Right cardiac atrium (tissue), 5 donors: ENCODE measurements at regions not wholly inside any gene's neighbourhood (a gene's known extent, or its start where the extent isn't known, plus 50 kb on each side); places are given as distances from the start of the nearest gene placed in this dataset.

Experiments used
- ATAC-seq, 2 donors: fragments of 200-7000 bp; cut with Tn5 transposase; one replicate each; pipeline versions ENCODE4 v1.8.0 to v1.9.1; 2020; ENCODE audit warnings: moderate library complexity in 2 of 2, mild to moderate bottlenecking in 1 of 2
- DNase-seq, 3 donors: peaks; one replicate each; pipeline ENCODE4 v3.0.0-alpha.2; 2020
- H3K27ac ChIP-seq: one replicate; pipeline ENCODE4 v1.5.1; 2013; ENCODE audit warnings: mild to moderate bottlenecking, low read length, control low read depth, moderate library complexity
- H3K27me3 ChIP-seq: one replicate; pipeline ENCODE4 v1.6.1; 2013; ENCODE audit not compliant: control insufficient read depth, insufficient read depth
- H3K4me1 ChIP-seq: one replicate; pipeline ENCODE4 v1.6.1; 2013; ENCODE audit warnings: low read length; ENCODE audit not compliant: control insufficient read depth, insufficient read depth
- H3K4me3 ChIP-seq: one replicate; pipeline ENCODE4 v1.5.1; 2013; ENCODE audit warnings: low read length, control low read depth
- H3K9me3 ChIP-seq: one replicate; pipeline ENCODE4 v1.6.1; 2013; ENCODE audit warnings: low read length; ENCODE audit not compliant: control insufficient read depth
- WGBS: extraction: QIAGEN DNeasy Blood & Tissue Kit; methylation state at CpG from one replicate; pipeline ENCODE4 v1.1.7; 2013; 5-methylcytosine and 5-hydroxymethylcytosine counted together
- intact Hi-C, 4 donors: fragments of 100-400 bp; cut with DNase I; formaldehyde crosslinking; loops; one replicate each; pipeline versions ENCODE4 v1.11.0 to v1.14.0; 2022 to 2023
- donor health status: healthy with polysubstance abuse.
- donor health status: DM: no; HTN: yes; CAD: no.
- donor health status: DM: no; HTN: no; CAD: no.
- donor health status: DM: no; HTN: yes; CAD: no; lungs with severe emphysema.
- donor health status: DM: yes; HTN: yes; CAD: no.

DNA sequence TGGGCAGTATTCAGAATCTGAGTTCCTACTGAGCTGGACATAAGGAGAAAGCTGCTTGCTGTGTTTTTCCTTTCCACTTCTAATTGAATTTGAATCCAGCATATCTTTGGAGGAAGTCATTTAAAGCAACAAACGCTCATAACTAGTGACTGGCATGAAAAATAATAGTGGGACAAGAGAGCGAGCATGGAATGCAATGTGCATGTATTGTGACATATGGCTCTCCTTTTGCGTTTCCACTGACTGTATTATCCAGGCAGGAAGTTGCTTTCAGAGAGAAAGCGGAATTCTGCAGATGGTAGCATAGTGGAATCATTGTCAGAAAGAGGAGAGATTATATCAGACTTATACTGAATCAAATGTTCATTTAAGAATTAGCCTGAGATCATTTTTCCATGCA is 368.6 kb downstream of the REEP3 start:
- no peaks in the 10 kb centered on the region for H3K4me1 ChIP-seq
- ATAC-seq (no peak), DNase-seq (no peak)
- 46% methylated on average over 4 of the region's 4 CpGs for WGBS
- H3K9me3 ChIP-seq, result no peaks in the 10 kb centered on the region
- no peak overlapping the region for H3K27ac ChIP-seq
- intact Hi-C loops, result no loop called here
- H3K4me3 ChIP-seq, result no peak overlapping the region
- H3K27me3 ChIP-seq, result no peaks in the 10 kb centered on the region

DNA sequence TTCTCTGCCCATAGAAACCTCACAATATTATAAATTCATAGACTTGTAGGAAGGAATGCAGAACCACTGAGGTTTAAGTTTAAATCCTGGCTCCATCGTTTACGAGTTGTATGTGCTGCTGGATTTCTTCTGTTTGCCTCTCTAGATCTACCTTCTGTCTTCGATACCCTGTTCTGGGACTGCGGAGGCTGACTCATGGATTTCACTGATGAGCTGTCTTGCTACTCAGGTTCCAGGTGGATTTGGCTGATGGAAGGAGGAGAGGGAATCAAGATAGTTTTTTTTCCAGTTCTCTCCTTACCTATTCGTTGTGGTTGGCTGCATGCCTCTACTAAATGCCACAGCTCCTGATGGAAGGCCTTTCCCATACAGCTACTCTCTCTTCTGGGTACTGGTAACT is 375.8 kb downstream of the REEP3 start:
- Histone ChIP-seq H3K4me3 (no peak overlapping the region), H3K9me3 (no peaks in the 10 kb centered on the region), H3K27ac (no peak overlapping the region), H3K27me3 (no peaks in the 10 kb centered on the region), H3K4me1 (no peaks in the 10 kb centered on the region)
- intact Hi-C loops, result no loop called here
- no peak for ATAC-seq
- DNase-seq, result no peak
- 94% methylated on average over 5 of the region's 5 CpGs for WGBS

DNA sequence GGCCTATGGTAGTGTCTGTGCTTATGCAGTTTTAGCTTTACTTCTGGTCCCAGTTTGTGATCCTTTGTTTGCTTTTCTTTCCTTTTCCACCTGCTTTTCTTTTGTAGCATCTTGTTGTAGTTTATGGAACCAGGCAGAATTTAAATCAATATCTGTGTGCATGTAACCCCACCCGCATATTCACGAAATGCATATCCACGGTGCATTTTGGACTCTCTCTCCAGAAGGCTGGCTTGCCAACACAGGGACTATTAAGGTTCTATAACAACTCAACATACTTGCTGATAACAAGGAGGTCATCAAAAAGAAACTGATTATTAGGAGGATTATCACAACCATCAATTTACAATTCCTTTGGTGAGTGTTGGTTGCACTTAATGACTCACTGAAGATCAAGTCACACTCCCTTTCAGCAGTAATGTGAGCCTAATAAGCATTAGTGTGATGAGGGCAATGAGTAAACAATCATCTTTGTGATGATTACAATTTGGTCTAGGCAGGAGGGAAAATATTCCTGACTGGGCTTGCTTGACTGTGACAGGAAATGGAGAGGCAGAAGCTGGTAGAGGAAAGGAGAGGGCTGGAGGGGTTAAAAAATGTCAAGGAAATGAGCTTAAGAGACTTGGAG is 378.6 kb downstream of the REEP3 start:
- Histone ChIP-seq H3K4me3 (no peak overlapping the region), H3K27me3 (no peaks in the 10 kb centered on the region), H3K4me1 (no peaks in the 10 kb centered on the region), H3K27ac (no peak overlapping the region), H3K9me3 (no peaks in the 10 kb centered on the region)
- 86% methylated on average over 3 of the region's 3 CpGs for WGBS
- ATAC-seq (no peak), DNase-seq (no peak)
- intact Hi-C loops, result no loop called here

DNA sequence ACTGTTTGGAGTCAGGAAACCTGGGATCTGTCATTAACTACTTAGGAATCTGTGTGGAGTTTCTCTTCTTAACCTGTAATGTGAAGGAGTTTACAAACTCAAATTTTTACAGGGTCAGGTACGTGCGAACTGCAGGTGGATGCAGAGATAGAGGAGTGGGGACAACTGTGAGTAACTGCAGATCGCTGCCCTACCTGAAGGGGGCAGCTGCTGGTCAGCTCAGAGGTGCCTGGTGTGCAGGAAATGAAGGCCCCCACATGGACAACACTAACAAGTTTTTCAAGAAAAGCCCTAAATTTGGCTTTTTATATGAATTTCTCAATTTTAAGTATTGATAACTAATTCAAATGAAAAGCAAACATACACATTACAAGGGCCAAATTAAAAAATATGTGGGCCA is 380.0 kb downstream of the REEP3 start:
- WGBS, result 70% methylated on average over 3 of the region's 3 CpGs
- intact Hi-C loops, result no loop called here
- H3K27me3 ChIP-seq, result no peaks in the 10 kb centered on the region
- H3K27ac ChIP-seq, result no peak overlapping the region
- no peak for DNase-seq
- no peak for ATAC-seq
- H3K9me3 ChIP-seq, result no peaks in the 10 kb centered on the region
- no peak overlapping the region for H3K4me3 ChIP-seq
- no peaks in the 10 kb centered on the region for H3K4me1 ChIP-seq

DNA sequence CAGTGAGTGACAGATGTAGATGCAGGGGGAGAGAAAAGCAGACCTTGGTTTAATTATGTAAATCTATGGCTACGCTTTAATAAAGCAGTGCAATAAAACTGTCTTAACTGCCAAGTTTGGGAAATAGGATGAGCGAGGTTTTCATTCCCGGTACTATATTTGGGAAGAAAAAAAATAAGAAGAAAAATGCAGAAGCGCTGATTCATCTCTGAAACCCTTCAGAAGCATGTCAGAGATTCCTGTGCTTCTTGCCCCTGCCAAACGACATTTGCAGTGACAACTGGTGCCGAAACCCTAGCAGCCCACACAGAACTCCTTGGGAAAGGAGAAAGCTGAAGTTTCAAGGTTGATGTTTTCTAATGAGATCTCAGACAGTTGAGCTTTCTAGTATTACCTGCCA is 380.7 kb downstream of the REEP3 start:
- Histone ChIP-seq H3K9me3 (no peaks in the 10 kb centered on the region), H3K4me1 (no peaks in the 10 kb centered on the region), H3K4me3 (no peak overlapping the region), H3K27me3 (no peaks in the 10 kb centered on the region), H3K27ac (no peak overlapping the region)
- intact Hi-C loops, result no loop called here
- DNase-seq, result no peak
- WGBS, result 52% methylated on average over 6 of the region's 6 CpGs
- no peak for ATAC-seq

DNA sequence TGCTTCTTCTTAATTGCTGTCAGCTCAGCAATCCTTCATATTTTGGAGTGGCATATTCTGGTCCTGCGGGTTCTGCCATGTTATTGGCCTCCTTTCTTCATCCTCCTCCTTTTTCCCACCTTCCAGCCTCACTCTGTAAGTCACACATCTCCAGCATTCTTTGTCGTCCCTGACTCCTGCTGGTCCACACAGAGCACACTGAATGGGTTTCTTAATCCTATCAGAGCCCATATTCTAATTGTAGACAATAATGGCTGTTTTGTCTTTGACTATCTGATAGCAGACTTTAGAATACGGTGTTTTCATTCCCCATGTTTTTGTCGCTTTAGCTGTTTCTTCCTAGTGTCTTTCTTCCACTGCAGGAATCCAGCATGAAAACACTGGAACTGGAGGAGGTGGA is 389.6 kb downstream of the REEP3 start:
- Histone ChIP-seq H3K27me3 (no peaks in the 10 kb centered on the region), H3K4me1 (no peaks in the 10 kb centered on the region), H3K9me3 (no peaks in the 10 kb centered on the region), H3K27ac (no peak overlapping the region), H3K4me3 (no peak overlapping the region)
- 39% methylated on average over 4 of the region's 4 CpGs for WGBS
- intact Hi-C loops, result no loop called here
- DNase-seq, result no peak
- ATAC-seq, result no peak

DNA sequence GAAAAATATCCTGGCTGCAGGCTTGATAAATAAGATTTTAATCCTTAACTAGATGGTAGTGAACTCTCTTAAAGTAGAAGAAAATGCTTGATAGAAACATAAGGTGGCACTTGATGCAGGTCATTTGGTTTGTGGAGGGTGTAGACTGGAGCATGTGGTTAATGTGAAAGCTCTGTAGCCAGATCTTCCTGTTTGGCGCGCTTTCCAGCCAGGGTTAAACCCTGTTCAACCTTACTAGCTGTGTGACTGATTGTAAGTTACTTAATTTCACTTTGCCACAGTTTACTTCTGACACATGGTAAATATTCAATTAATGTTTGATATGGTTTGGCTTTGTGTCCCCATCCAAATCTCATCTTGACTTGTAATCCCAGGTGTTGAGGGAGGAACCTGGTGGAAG is 394.0 kb downstream of the REEP3 start:
- 96% methylated on average over 2 of the region's 2 CpGs for WGBS
- intact Hi-C loops, result no loop called here
- no peaks in the 10 kb centered on the region for H3K9me3 ChIP-seq

DNA sequence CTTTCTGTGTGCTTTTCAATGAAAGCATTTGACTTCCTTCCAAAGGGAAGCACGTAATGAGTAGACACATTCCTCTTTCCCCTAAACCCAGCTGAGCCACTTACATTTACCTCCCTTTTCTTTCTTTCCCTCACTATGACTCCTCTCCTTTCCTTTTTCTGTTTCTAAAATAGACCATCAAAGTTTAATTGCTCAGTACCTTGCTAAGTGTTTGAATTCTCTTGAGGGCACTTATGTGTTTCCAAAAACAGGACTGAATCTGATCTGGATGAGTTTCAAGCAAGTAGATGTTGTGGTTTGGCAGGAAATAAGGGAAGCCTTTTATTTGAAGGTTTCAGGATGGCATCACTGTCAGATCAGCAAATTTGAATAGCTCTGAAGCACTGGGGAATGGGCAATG is 396.2 kb downstream of the REEP3 start:
- ATAC-seq (no peak), DNase-seq (no peak)
- Histone ChIP-seq H3K27ac (no peak overlapping the region), H3K4me1 (peaks cover 2% of the 10 kb centered on the region), H3K4me3 (no peak overlapping the region), H3K9me3 (no peaks in the 10 kb centered on the region), H3K27me3 (no peaks in the 10 kb centered on the region)
- WGBS, result 18% methylated on average over 1 of the region's 1 CpG
- intact Hi-C loops, result no loop called here

More for the DNA sequence above, 394.0 kb downstream of the REEP3 start:
- DNase-seq, result no peak
- peaks cover 2% of the 10 kb centered on the region for H3K4me1 ChIP-seq
- H3K27me3 ChIP-seq, result no peaks in the 10 kb centered on the region
- no peak for ATAC-seq
- H3K4me3 ChIP-seq, result no peak overlapping the region
- no peak overlapping the region for H3K27ac ChIP-seq

DNA sequence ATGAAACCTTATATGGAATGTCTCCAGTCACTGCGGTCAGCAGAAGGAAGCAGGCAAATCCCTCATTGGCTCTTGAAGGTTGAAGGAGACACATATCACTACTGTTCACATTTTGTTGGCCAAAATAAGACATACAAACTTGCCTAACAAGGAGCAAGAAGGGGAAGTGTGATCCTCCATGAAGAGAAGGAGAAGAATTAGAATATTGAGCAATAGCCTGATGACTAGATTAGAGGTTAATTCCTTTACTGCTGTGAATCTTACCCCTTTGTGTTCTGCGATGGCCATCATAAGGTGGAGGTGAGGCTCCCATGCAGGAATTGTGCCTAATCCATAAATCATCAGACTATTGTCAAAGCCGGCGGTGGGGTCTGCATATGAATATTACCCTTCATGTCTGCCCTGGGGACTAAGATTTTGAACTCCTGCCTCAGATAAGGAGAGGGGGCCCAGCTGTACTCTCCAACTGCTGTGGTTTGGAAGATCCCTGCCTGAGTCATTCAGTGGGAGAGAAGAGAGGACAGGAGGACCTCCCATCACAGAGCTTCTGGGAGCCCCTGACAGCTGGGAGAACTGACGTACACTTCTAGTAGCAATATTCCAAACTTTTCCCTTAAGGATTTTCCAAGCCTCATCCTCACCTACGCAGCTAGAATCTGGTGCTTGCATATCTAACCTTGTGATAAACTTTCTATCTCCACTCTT is 398.5 kb downstream of the REEP3 start:
- Histone ChIP-seq H3K9me3 (no peaks in the 10 kb centered on the region), H3K4me3 (no peak overlapping the region), H3K27me3 (no peaks in the 10 kb centered on the region), H3K4me1 (peaks cover 2% of the 10 kb centered on the region), H3K27ac (no peak overlapping the region)
- DNase-seq (no peak), ATAC-seq (no peak)
- WGBS, result 74% methylated on average over 6 of the region's 6 CpGs
- intact Hi-C loops, result no loop called here

DNA sequence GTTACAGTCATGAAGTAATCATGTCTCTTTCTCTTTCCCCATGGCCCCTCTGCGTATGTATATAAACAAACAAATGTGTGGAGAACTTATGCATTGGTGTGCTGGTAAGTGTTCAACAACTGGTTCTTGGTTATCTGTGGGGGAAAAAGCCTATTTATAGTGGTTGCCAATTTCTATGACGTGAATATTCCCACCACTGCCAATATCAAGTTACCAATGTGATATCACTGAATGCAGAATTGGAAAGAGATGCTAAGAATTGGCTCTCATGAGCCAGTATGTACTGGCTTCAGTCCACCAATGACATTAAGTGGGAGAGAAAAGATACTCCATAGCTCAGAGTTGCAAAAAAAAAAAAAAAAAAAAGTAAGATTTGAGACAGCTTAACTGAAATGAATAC is 399.7 kb downstream of the REEP3 start:
- Histone ChIP-seq H3K27ac (no peak overlapping the region), H3K9me3 (no peaks in the 10 kb centered on the region), H3K4me1 (peaks cover 2% of the 10 kb centered on the region), H3K27me3 (no peaks in the 10 kb centered on the region), H3K4me3 (no peak overlapping the region)
- DNase-seq, result no peak
- no peak for ATAC-seq
- WGBS, result 44% methylated on average over 2 of the region's 2 CpGs
- intact Hi-C loops, result no loop called here

DNA sequence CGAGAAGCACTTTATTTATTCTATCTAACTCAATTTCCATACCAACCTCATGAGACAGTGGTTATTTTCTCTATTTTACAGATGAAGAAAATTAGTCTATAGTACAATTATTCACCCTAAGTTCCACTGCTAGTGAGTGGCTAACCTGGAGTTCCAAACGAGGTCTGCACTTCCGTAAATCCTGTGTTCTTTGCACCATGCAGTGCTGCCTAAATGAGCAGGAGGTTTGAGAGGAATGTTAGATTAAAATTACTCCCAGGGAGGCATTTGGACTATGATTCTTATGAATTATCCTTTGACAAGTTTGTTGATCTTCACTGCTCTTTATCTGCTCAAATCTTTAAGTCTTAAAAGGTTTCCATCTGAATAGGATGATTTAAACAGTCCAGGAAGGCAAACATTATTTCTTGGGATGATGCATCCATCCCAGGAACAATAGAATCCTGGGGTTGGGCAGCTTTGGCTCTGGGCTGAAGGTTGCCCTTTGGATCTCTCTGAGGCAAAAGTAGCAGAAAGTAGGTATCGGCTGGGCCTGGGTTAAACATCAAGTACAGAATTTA is 400.8 kb downstream of the REEP3 start:
- Histone ChIP-seq H3K27ac (no peak overlapping the region), H3K4me3 (no peak overlapping the region), H3K27me3 (no peaks in the 10 kb centered on the region), H3K4me1 (peaks cover 2% of the 10 kb centered on the region), H3K9me3 (no peaks in the 10 kb centered on the region)
- intact Hi-C loops, result no loop called here
- DNase-seq, result no peak
- no peak for ATAC-seq
- WGBS, result 71% methylated on average over 4 of the region's 4 CpGs
